ENCODE measurements at regions not wholly inside any gene's neighbourhood (a gene's known extent, or its start where the extent isn't known, plus 50 kb on each side); places are given as distances from the start of the nearest gene placed in this dataset.

DNA sequence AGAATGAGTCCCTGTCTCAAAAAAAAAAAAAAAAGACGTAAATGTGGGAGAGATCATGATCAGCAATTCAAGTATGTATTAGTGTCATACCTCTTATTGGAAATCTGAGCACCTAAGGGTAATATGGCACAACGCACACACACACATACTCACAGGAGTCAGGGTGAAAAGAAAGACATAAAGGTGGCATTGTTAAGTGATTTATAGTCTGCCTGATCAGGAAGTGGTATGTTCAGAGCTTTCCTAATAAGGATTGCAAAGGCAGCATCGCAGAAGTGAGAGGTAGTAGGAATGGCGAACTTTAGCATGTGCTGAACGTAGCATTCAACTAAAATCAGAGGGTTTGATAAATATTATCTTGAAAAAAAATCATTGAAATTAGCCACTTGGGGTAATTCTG, 854.3 kb downstream of the METTL15 start:
- H3K27ac Mint-ChIP-seq (ENCODE audit: unreplicated experiment), result no peak overlapping the region
- no peaks in the 10 kb centered on the region for H3K9me3 Mint-ChIP-seq (ENCODE audit: low read depth)
- H3K36me3 Mint-ChIP-seq (ENCODE audit: low read depth), result no peaks in the 10 kb centered on the region
- H3K27me3 Mint-ChIP-seq (ENCODE audit: low read depth), result no peaks in the 10 kb centered on the region
- H3K4me3 Mint-ChIP-seq (ENCODE audit: unreplicated experiment), result no peak overlapping the region
- H3K4me1 Mint-ChIP-seq (ENCODE audit: low read depth), result peaks cover 34% of the 10 kb centered on the region
- DNase-seq (ENCODE audit: low spot score), result no peak
- no peak for TF ChIP-seq CTCF (IDR thresholded peaks at IDR 0.05)

- H3K36me3 Mint-ChIP-seq (ENCODE audit: low read depth), result no peaks in the 10 kb centered on the region
- no peaks in the 10 kb centered on the region for H3K9me3 Mint-ChIP-seq (ENCODE audit: low read depth)
- H3K27ac Mint-ChIP-seq (ENCODE audit: unreplicated experiment), result no peak overlapping the region
- no peak for TF ChIP-seq CTCF (IDR thresholded peaks at IDR 0.05)
- no peak overlapping the region for H3K4me3 Mint-ChIP-seq (ENCODE audit: unreplicated experiment)
- peaks cover 34% of the 10 kb centered on the region for H3K4me1 Mint-ChIP-seq (ENCODE audit: low read depth)
- no peaks in the 10 kb centered on the region for H3K27me3 Mint-ChIP-seq (ENCODE audit: low read depth)
- no peak for DNase-seq (ENCODE audit: low spot score)
These were observed 853.5 kb downstream of the METTL15 start for GRCh38 chr11:28961726-28962125.

DNA sequence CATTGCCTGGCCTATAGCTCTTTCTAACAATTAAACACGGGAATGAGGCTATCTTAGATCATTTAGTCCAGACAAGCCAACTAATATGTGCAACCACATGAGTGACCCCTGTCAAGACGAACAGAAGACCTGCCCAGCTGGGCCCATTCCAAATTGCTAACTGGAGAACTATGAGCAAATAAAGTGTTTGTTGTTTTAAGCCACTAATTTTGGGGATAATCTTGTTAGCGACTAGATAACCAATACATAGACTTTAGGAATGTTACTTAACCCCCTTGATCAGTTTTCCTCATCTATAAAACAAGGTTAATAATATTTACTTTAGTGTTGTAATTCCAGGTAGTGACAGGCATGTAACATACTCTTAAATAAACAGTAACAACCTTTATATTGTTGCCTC, 848.3 kb downstream of the METTL15 start:
- Mint-ChIP-seq H3K27ac (ENCODE audit: unreplicated experiment) (no peak overlapping the region), H3K9me3 (ENCODE audit: low read depth) (peaks cover 10% of the 10 kb centered on the region), H3K4me3 (ENCODE audit: unreplicated experiment) (no peak overlapping the region), H3K4me1 (ENCODE audit: low read depth) (no peaks in the 10 kb centered on the region), H3K36me3 (ENCODE audit: low read depth) (no peaks in the 10 kb centered on the region), H3K27me3 (ENCODE audit: low read depth) (no peaks in the 10 kb centered on the region)
- DNase-seq (ENCODE audit: low spot score), result no peak
- TF ChIP-seq CTCF (IDR thresholded peaks at IDR 0.05), result no peak

DNA sequence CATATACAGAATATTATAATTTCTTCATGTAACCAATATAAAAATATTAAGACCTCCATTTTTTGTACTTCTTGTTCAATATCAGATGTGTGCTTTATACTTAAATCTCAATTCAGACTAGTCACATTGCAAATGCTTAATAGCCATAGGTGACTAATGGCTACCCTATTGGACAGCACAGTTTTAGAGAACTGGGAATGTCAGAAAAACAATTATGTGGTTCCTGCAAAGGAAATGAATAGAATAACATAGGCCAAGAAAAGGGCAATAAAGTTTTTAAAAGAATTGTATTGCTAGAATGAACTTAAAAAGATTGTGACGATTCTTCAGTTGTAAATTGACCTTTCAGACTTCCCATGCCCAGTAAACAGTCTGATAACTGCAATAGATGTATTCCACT, 843.0 kb downstream of the METTL15 start:
- TF ChIP-seq CTCF (IDR thresholded peaks at IDR 0.05), result no peak
- Mint-ChIP-seq H3K4me1 (ENCODE audit: low read depth) (peaks cover 3% of the 10 kb centered on the region), H3K9me3 (ENCODE audit: low read depth) (peaks cover 10% of the 10 kb centered on the region), H3K4me3 (ENCODE audit: unreplicated experiment) (no peak overlapping the region), H3K27me3 (ENCODE audit: low read depth) (no peaks in the 10 kb centered on the region), H3K27ac (ENCODE audit: unreplicated experiment) (no peak overlapping the region), H3K36me3 (ENCODE audit: low read depth) (no peaks in the 10 kb centered on the region)
- no peak for DNase-seq (ENCODE audit: low spot score)

- Mint-ChIP-seq H3K9me3 (ENCODE audit: low read depth) (peaks cover 4% of the 10 kb centered on the region), H3K36me3 (ENCODE audit: low read depth) (no peaks in the 10 kb centered on the region), H3K4me1 (ENCODE audit: low read depth) (no peaks in the 10 kb centered on the region), H3K4me3 (ENCODE audit: unreplicated experiment) (no peak overlapping the region), H3K27ac (ENCODE audit: unreplicated experiment) (no peak overlapping the region), H3K27me3 (ENCODE audit: low read depth) (no peaks in the 10 kb centered on the region)
- TF ChIP-seq CTCF (IDR thresholded peaks at IDR 0.05), result no peak
- no peak for DNase-seq (ENCODE audit: low spot score)
These were observed 831.2 kb downstream of the METTL15 start for GRCh38 chr11:28939381-28939780.

Measured in chondrocyte (in vitro differentiated cells).